HG03196 (cell line): ENCODE measurements at regions not wholly inside any gene's neighbourhood (a gene's known extent, or its start where the extent isn't known, plus 50 kb on each side); places are given as distances from the start of the nearest gene placed in this dataset.

Source experiments
- ATAC-seq: cut with Tn5 transposase; IDR thresholded peaks from one replicate; pipeline ENCODE4 v1.9.1; 2021; ENCODE audit not compliant: unreplicated experiment

DNA sequence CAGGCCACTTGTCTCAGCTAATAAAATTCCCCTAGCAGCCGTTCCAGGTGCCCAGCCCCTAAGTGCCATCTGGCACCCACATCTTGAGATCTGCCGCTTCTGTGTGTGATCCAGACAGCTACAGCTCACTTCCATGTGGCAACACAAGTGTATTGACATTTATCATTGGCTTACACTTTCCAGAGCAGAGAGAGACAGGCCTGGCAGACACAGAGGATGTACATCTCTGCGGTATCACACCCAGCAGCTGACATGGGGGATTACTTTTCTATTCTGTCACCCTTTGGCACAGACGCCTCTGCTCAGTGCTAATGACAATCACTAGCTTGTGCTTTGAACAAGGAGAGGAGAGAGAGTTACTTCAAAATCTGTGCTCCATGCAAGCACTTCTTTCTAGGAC is 195.9 kb downstream of the KDR start:
- no peak for ATAC-seq

DNA sequence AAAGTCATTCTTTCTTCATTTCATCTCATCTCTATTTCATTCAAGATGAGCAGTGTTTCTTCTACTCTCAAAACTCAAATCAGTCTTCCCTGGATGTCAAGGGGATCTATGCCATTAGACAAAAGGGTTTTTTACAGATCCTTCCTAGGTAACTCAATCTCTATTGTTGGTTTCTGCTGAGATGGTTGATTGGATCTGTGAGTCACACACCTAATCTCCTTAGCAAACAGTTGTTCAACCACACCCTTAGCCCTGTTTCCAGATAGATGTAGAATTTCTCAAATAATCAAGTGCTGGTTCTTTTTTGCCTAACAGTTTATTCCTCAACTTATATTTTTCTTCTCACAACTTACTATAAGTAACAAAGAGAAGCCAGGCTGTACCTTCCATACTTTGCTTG is 200.5 kb downstream of the KDR start:
- ATAC-seq: no peak

DNA sequence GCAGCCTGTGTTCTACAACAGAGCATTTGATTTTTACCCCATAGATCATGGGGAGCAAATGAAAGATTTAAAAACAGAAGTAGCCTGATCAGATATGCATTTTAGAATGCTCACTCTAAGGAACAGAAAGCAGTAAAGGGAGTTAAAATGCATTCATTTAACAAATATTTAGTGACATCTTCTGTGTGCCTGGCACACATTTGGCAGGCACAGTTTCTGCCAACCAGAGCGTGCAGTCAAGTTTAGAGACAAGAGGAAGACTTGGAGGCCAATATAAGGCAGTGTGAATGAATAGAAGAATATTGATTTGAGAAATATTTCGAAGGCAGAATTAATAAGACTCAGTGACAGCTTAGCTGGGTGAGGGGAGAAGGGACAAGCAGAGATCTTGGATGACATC is 210.1 kb downstream of the KDR start:
- no peak for ATAC-seq

DNA sequence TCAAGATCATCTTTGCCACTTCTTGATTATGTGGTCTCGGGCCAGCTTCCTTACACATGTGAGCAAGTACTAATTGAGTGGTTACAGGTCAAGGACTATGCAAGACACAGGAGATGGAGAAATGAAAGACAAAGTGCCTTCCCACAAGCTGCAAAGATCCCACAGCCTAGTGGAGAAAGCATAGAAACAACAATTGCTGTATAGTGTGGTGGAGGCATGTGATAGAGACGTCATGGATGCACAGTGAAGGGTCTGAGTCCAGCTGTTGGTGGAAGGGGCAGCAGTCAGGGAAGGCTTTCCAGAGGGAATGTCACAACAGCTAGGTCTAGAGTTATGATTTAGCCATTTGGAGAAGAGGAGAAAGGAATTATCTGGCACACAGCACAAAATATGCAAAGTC is 210.6 kb downstream of the KDR start:
- ATAC-seq: no peak

DNA sequence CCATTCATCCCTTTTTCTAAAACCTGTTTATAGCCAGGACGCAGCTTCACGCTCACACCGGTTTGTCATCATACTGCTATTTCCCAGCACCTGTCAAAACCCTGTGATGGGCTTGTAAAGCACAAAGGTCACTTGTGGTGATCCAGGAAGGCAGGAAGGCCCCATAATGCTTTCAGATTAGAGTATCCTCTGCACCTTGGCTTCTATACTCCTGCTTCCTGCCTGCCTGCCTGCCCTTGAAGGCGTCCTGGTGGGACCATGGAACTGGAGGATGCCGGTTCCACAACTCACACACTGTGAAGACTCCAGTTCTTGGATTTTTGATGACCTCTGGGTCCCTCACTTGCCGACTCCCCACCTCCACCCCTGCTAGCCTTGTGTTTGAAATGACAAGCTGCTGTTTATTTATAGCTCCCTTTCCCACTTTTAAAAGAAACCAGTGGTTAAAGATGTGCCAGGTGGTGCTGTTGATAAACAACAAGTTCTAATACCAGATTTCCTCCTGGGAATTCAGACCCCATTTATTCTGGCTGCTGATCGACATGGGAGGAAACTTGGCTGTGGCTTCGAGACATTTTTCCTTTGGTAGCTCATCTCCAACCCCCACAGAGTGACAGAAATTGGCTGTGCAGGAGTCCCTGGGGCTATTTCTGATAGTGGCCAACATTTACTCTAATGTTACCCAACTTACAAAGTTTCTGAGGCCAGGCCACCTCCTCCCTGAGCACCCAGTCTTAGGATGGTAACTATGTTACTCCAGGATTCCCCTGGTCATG is 211.5 kb downstream of the KDR start:
- no peak for ATAC-seq

DNA sequence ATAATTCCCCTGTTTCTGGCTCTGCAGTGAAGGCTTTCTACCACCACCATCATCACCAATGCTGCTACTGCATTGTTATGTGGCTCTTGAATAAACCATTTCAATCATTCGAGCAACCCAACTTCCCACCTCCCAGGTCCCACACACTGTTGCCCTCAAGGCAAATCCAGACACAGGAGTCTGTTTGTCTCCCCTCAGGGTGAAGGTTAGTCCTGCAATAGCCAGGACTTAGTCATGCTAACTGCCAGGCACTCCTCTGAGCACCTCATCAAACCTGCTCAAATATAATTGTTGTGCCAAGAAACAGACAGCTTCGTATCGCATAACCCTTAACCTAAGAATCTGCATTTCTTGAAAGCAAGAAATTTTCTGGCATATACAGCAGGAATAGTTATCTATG is 213.2 kb downstream of the KDR start:
- ATAC-seq: no peak

DNA sequence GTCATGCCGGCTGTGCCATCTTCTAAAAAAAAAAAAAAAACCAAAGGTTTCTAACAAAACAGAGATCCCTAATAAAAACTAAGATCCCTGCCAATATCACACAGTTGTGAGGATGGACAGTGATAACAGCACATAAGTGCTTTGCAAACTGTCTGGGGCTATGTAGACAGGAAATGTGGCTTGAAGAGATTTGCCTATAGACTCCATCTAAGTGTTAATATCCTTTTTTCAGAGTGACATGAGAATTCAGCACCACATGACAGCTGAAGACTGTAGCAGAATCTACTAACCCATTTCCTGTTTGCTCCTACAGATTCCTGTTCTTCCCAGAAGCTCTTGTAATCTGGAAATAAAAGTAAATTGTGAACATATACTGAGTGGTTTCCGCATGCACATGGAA is 215.4 kb downstream of the KDR start:
- no peak for ATAC-seq

DNA sequence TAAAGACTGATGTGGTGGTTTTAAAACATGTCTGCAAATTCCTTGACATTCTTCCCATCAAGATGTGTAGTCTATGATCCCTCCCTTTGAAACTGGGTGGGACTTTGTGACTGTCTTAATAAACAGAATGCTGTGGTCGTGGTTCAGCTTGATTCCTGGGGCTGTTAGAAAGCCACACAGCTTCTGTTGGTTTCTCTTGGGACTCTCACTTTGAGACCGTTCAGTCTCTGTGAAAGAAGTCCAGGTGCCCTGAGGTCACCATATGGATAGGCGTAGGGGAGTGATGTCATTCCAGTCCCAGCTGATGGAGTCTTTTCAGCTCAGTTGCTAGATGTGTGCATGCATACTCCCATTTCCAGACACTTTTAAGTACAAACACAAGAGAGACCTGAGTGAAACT is 216.6 kb downstream of the KDR start:
- ATAC-seq: no peak

DNA sequence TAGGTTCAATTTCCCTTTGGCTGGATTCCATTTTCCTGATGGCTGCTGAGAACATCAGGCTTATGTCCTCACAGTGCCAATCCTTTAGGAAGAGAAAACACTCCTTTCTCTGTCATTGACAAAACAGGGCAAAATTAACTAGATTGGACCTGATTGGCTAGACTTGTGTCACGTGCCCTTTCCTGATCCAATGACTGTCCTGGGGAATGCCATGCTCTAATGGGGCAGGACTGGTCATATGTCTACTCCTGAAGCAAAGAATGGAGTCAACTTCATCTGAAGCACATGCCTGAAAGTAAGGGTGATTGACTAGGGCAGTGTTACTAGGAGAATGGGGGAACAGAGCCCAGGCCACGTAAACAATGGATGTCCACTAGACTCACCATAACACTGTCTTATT is 220.4 kb downstream of the KDR start:
- no peak for ATAC-seq

DNA sequence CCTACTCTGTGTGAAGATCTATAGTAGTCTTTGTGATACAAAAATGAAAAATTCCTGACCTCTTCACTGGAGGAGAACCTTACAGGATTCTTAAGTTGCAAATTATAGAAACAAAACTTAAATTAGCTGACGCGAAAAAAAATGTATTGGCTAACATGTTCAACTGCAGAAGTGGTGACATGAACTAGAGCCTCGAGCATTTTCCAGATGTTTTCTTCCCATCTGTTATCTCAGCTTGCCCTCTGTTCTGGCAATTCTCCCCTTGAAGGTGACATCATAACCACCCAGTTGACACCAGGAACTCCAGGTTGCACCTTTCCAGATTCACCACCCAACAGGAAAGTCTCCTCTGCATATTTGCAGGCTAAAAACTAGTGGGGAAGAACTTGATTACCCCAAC is 222.4 kb downstream of the KDR start:
- no peak for ATAC-seq

DNA sequence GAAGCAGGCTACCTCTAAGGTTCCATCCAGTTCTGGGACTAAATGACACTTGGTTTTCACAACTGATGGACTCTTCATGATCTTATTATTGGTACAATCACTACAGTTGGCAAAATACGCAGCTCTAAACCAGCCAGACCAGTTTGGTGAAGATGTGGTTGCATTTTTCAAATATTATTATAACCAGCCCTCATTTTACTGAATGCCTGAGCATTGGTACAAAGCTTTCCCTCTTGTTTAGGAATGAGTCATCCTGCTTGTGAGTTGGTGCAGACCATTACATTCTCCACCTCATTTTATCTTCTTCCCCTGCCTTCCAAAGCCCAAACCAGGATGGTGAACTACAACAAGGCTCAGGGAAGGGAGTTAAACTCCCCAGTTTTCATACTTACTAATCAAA is 223.1 kb downstream of the KDR start:
- no peak for ATAC-seq

DNA sequence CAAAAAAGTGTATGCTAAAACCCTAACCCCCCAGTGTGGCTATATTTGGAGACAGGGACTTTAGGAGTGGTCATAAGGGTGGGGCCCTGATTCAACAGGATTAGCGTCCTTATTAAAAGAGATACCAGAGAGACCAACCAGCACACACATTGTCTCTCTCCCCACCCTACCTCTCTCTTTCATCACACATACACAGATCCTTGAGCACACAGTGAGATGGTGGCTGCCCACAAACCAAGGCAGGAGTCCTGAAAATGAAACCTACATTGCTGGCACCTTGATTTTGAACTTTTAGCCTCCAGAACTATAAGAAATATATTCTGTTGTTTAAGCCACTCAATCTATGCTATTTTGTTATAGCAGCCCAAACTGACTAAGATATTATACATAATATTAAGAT is 224.2 kb downstream of the KDR start:
- ATAC-seq: no peak

DNA sequence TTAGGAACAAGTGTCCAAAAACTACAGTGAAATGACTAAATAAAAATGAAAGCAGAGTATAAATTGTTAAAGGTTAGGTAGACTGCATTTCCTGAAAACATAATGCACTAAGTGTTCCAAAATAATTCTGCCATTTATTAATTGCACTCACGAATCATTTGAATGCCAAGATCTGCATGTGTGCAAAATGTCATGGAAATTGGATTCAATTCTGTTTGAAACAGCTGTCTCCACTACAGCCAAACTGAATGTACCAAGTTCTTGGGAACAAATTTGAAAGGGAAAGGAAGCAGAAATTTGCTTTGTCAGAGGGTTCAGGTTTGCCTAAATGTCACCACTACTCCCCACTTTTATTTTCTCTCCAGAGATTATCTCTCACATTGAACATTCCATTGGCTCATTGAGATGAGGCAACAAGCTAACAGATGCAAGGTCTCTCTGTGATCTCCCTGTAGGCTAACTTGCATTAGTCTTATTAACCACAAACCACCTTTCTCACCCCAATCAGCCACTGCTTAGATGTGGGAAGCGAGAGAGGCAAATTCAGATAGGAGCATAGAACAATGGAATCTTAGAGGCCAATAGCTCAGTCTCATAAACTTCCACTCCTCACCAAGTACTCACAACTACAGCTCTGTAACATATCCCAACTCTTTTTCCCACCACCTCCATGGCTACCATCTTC is 226.6 kb downstream of the KDR start:
- ATAC-seq: no peak

DNA sequence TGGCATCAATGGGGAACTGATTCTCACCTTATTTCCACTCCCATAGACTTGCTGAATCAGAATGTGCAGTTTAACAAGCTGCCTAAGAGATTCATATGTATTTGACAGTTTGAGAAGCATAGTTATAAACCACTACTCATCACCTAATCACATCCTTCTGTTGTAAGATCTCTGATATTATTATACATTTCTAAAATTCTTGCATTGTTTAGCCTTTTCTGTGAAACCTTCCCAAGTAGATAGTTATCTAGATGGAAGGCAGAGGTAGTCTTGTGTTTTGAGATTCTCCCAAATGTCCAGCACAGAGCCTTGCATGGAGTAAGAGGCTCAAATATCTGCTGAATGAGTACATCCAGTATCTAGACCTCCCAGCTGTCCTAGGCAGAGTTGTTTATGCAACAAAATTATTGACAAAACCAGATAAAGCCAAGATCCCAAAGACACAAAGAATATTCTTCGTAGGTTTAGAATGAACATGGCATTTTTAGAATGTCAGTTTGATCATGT is 227.3 kb downstream of the KDR start:
- ATAC-seq: no peak

DNA sequence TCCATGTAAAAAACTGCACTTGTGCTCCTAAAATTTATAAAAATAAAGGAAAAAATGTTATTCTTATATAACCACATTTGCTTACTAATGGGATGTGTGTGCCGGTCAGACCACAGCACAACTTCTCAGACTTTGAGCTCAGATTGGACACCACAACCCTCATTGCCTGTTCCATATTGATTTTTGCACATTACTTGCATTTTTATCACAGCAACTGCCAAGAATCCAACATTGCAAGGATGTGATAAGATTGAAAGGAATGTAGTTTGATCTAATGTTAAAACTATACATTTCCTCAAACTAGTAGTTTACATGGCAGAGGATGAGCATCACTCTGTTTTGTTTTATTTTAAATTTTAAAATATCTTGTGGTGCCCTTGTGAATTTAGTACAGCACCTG is 227.8 kb downstream of the KDR start:
- ATAC-seq: no peak

DNA sequence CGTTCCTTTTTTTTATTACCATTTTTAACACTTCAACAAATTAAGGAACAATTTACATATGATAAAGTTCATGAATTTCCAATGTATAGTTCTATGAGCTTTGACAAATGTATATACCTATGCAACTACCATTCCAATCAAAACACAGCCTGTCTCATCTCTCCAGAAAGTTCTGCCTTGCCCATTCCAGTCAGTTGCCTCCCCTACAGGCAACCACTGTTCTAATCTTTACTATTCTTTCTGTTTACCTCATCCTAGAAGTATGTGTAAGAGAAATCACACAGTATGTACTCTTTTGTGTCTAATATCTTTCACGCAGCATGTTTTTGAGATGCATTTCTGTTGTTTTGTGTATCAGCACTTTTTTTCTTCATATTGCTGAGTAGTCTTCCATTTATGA is 224.9 kb downstream of the KIT start:
- no peak for ATAC-seq

DNA sequence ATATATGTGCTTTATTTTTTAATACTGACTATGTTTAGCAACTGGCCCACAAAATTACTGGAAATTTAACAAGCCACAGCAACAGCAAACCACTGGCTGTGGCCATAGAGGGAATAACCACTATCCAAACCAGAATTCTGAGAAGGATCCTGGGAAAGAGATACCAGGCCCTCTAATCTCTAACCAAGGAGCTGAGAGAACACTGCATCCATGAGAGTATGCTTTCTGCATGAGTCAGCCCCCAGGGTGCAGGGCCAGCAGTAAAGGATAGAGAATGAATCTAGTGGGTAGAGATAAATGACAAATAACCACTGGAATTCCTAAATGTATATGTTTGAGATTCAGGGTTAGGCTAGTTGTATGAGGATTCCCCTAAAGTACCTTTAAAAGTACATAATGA is 221.8 kb downstream of the KIT start:
- no peak for ATAC-seq

DNA sequence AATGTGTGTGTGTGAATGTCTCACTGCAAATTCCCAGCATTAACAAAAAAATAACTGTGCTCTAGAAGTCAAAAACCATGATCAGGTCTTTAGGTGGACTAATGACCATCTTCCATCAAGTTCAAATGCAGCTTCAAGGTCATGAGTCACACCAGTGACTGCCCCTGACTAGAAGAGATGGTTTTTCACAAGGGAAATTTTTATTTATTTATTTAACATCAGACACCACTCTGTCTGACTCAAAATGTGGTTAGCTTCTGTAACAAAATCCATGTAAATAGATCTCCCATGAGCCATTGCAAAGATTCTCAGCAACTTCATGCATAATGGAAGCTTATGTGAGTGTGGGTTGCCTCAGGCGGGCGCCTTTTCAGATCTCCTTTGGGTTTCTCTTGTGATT is 219.2 kb downstream of the KIT start:
- ATAC-seq: no peak

DNA sequence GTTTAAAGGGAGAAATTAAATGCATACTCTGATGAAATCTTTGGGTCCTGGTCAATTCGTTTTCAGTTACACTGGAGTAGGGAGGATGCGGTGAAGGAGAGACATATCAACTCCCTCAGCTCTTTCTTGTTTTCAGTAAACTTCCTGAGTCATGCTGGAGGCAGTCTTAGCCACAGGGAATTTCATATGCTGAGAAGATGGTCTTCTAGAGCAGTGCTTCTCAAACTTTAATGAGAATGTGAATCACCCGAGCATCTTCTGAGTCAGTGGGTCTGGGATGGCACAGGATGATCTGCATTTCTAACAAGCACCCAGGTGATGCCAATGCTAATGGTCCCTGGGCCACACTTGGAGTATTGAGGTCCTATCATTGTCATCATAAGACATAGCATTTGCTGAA is 214.5 kb downstream of the KIT start:
- ATAC-seq: no peak

DNA sequence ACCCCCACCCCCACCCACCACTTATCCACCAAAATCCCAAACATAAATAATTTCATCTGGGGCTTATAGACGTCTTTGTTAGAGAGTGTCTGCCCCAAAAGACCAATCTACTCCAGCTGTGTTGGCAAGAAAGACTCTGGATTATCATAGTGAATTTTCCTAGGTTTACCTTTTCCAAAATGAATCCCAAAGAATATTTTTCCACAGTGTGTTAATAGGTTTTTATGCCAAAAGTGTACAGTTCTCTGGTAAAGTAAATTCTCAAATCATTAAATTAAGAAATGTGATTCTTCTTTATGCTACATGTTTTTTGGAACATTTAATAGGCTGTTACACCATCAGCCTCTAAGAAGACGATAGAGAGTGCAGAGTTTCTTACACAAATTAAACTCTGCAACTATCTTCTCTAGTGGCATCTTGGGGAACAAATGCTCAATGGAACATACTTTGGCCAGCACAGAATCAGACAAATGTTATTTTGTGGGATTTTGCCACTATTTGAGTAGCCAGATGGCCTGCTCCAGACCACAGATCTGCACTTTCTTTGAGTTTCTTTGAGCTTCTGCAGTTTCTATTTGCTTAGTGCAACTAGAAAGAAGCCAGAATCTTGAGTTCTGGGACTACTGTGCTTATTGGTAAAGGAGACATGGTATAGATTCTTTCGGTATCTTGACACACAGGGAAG is 206.0 kb downstream of the KIT start:
- ATAC-seq: no peak

DNA sequence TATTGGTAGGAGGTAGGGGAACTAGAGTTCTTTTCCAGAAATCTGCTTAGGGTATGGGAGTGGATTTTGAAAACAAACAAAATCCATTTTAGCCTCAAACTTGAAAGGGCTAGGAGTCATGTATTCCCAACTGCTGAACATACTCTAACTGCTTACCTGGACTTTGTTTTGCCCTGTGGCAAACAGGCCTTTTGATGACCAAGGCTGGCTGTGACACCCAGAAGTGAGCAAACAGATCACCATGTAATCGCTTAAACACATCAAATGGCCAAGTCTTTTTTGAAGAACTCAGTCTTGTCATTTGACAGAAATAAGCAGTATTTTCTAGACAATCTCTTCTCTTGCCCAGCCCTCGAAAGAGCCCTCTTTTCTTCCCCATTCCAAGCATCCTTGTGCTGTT is 203.4 kb downstream of the KIT start:
- no peak for ATAC-seq

DNA sequence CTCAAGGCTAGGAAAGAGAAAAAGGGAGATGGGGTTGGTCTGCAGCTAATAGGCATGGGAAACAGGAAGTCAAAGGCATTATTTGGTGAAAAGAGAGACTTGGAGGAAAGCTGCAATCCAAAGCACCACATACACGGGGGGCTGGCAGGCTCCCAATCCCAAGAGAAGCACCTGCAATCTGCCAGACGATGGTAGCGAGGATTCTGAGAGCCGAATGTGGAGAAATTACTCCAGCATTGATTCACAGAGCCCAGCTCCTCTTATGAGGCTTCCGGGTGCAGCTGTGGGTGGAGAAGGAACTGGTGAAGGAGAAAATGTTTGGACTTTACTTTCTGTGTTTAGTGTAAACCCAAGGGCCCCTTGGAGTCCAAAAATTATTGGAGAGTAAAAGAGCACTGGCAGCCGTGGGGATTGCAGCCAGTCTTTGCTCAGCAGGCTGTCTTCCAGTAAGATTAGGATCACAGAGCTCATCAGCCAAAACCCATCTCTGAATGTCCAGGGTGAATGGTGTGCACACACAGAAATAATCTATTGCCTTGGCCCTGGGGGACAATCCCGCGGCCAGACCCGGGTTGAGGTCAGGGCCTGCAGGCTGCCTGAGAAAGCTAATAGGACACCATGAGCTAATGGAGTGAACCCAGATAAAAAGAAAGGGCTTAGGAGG is 197.6 kb downstream of the KIT start:
- ATAC-seq: no peak
